ENCODE measurements at regions not wholly inside any gene's neighbourhood (a gene's known extent, or its start where the extent isn't known, plus 50 kb on each side); places are given as distances from the start of the nearest gene placed in this dataset.
A peak's percentile ranks its signal among the peaks of the same experiment; 100 is the strongest.

DNA sequence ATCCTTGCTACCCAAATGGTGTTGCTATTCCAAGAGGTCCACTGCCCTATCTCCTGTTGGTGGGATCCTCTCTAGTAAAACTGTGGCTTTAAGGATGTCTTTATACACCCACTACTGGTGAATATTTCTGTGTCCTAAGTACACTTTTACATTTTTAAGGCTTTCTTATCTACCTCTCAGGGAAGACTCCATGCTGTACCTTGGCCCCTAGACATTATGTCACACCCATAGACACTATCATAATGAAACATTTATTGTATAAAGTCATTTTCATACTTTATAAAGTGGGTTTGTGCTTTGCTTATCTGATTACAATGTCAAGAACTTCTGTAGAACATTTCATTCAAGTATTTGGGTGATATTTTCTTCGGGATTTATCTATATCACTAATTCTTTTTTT, 270.3 kb upstream of the SNX7 start:
- H3K9ac ChIP-seq (ENCODE audit: insufficient read depth in 1 of 2, low read length in 2 of 2), result no peak overlapping the region
- H3K9me3 ChIP-seq (ENCODE audit: control insufficient read depth in 4 of 4, insufficient read depth in 3 of 4, low read length in 3 of 4), result no peaks in the 10 kb centered on the region
- DNase-seq (no peak), ATAC-seq (ENCODE audit: insufficient read depth, low FRiP score) (no peak)
- H3K4me1 ChIP-seq (ENCODE audit: control insufficient read depth in 5 of 5, insufficient read depth in 5 of 5, low read length in 5 of 5), result peaks cover 0 to 13% (median 0%) of the 10 kb centered on the region in 5 donors
- H3K36me3 ChIP-seq (ENCODE audit: control insufficient read depth in 4 of 4, insufficient read depth in 4 of 4, low read length in 4 of 4), result no peaks in the 10 kb centered on the region
- no peak overlapping the region for H3K27ac ChIP-seq (ENCODE audit: low read depth in 1 of 2, low read length in 1 of 2)
- TF ChIP-seq CTCF (IDR thresholded peaks at IDR 0.05; ENCODE audit: control extremely low read depth, extremely low read depth), result no peak
- no peaks in the 10 kb centered on the region for H3K27me3 ChIP-seq (ENCODE audit: control insufficient read depth in 3 of 3, insufficient read depth in 3 of 3, low read length in 2 of 3)
- H3K4me3 ChIP-seq, result no peak overlapping the region
- 69 to 100% methylated on average over 1 of the region's 1 CpG for WGBS, 2 donors

DNA sequence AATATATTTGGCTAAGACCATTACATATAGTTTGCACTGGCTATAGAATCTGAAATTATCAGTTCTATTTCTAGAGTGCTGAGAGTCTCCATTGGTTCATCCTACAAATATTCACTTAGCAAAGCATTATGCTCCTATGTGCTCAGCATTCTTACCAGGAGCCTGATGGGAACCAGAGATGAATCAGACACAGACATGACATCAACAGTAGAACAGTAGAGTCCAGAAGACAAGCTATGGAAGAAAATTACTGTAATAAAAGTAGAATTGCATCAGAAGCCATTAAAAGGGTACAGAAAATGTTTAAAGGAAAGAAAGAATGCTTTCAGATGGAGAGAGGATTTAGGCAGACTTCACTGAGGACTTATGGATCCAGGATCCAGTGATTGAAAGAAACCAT, 271.7 kb upstream of the SNX7 start:
- ATAC-seq (ENCODE audit: insufficient read depth, low FRiP score), result no peak
- DNase-seq, result no peak
- no peaks in the 10 kb centered on the region for H3K27me3 ChIP-seq (ENCODE audit: control insufficient read depth in 3 of 3, insufficient read depth in 3 of 3, low read length in 2 of 3)

DNA sequence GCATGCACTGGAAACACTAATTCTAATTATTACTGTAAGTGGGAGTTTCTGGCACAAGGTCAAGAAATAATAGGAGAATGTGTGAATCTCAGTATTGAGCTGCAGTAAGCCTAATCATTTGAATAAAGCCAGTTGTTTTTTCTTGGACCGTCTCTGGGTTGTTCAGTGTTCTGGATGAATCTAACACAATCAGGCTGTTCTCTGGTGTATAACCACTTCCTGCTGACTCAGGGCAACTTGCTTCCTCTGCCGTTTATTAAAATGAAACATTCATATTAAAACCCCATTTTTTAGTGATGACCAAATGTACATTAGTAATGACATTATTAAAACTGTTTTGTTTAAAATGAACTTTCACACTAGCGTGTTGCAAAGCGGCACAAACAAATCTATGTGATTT, 273.1 kb upstream of the SNX7 start:
- WGBS, 2 donors, result 21 to 32% methylated on average over 4 of the region's 4 CpGs
- no peaks in the 10 kb centered on the region for H3K9me3 ChIP-seq (ENCODE audit: control insufficient read depth in 4 of 4, insufficient read depth in 3 of 4, low read length in 3 of 4)
- peak; percentile 47 for ATAC-seq (ENCODE audit: insufficient read depth, low FRiP score)
- DNase-seq, result peak in 2 of 3 donors; percentile 73 to 87
- no peaks in the 10 kb centered on the region for H3K27me3 ChIP-seq (ENCODE audit: control insufficient read depth in 3 of 3, insufficient read depth in 3 of 3, low read length in 2 of 3)
- no peak for TF ChIP-seq CTCF (IDR thresholded peaks at IDR 0.05; ENCODE audit: control extremely low read depth, extremely low read depth)
- no peaks in the 10 kb centered on the region for H3K36me3 ChIP-seq (ENCODE audit: control insufficient read depth in 4 of 4, insufficient read depth in 4 of 4, low read length in 4 of 4)
- H3K27ac ChIP-seq (ENCODE audit: low read depth in 1 of 2, low read length in 1 of 2), result no peak overlapping the region
- peaks cover 0 to 13% (median 0%) of the 10 kb centered on the region in 5 donors for H3K4me1 ChIP-seq (ENCODE audit: control insufficient read depth in 5 of 5, insufficient read depth in 5 of 5, low read length in 5 of 5)
- H3K9ac ChIP-seq (ENCODE audit: insufficient read depth in 1 of 2, low read length in 2 of 2), result no peak overlapping the region
- no peak overlapping the region for H3K4me3 ChIP-seq

More for the DNA sequence above, 271.7 kb upstream of the SNX7 start:
- peaks cover 0 to 13% (median 0%) of the 10 kb centered on the region in 5 donors for H3K4me1 ChIP-seq (ENCODE audit: control insufficient read depth in 5 of 5, insufficient read depth in 5 of 5, low read length in 5 of 5)
- H3K27ac ChIP-seq (ENCODE audit: low read depth in 1 of 2, low read length in 1 of 2), result no peak overlapping the region
- H3K36me3 ChIP-seq (ENCODE audit: control insufficient read depth in 4 of 4, insufficient read depth in 4 of 4, low read length in 4 of 4), result no peaks in the 10 kb centered on the region
- H3K4me3 ChIP-seq, result no peak overlapping the region
- H3K9me3 ChIP-seq (ENCODE audit: control insufficient read depth in 4 of 4, insufficient read depth in 3 of 4, low read length in 3 of 4), result no peaks in the 10 kb centered on the region
- no peak overlapping the region for H3K9ac ChIP-seq (ENCODE audit: insufficient read depth in 1 of 2, low read length in 2 of 2)
- no peak for TF ChIP-seq CTCF (IDR thresholded peaks at IDR 0.05; ENCODE audit: control extremely low read depth, extremely low read depth)

DNA sequence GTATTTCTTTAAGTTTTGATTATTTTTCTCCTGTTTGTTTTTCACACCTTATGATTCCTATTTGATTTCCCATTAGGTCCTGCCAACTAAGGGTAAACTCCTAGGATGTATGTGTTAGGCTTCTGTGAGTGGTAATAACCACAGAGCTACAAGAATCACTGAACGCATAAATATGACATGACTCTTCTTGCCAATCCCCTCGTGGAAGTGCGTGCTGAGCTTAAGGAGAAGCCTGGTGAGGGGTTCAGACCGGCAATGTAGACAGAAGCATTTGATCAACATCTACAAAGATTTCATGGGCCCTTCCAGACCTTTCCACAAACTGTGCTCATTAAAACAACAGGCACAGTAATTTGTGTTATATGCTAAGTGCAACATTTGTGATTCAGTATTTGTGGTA, 273.8 kb upstream of the SNX7 start:
- no peak for ATAC-seq (ENCODE audit: insufficient read depth, low FRiP score)

More for the DNA sequence above, 273.8 kb upstream of the SNX7 start:
- H3K27ac ChIP-seq (ENCODE audit: low read depth in 1 of 2, low read length in 1 of 2), result no peak overlapping the region
- WGBS, 2 donors, result 81 to 86% methylated on average over 4 of the region's 4 CpGs
- H3K36me3 ChIP-seq (ENCODE audit: control insufficient read depth in 4 of 4, insufficient read depth in 4 of 4, low read length in 4 of 4), result no peaks in the 10 kb centered on the region
- no peak overlapping the region for H3K9ac ChIP-seq (ENCODE audit: insufficient read depth in 1 of 2, low read length in 2 of 2)
- no peaks in the 10 kb centered on the region for H3K9me3 ChIP-seq (ENCODE audit: control insufficient read depth in 4 of 4, insufficient read depth in 3 of 4, low read length in 3 of 4)
- TF ChIP-seq CTCF (IDR thresholded peaks at IDR 0.05; ENCODE audit: control extremely low read depth, extremely low read depth), result no peak
- no peak for DNase-seq
- peaks cover 0 to 13% (median 0%) of the 10 kb centered on the region in 5 donors for H3K4me1 ChIP-seq (ENCODE audit: control insufficient read depth in 5 of 5, insufficient read depth in 5 of 5, low read length in 5 of 5)
- no peaks in the 10 kb centered on the region for H3K27me3 ChIP-seq (ENCODE audit: control insufficient read depth in 3 of 3, insufficient read depth in 3 of 3, low read length in 2 of 3)
- H3K4me3 ChIP-seq, result no peak overlapping the region
